HUES6 (cell line): ENCODE measurements at regions not wholly inside any gene's neighbourhood (a gene's known extent, or its start where the extent isn't known, plus 50 kb on each side); places are given as distances from the start of the nearest gene placed in this dataset.

Experiments used
- H3K27ac ChIP-seq: 2 replicates; pipeline ENCODE4 v1.7.0; 2013; ENCODE audit warnings: low read depth, mild to moderate bottlenecking, low read length, inconsistent platforms
- H3K27me3 ChIP-seq: 2 replicates; pipeline ENCODE4 v1.6.1; 2013; ENCODE audit warnings: low read length; ENCODE audit not compliant: control insufficient read depth, insufficient read depth
- H3K36me3 ChIP-seq: 2 replicates; pipeline ENCODE4 v1.6.1; 2013; ENCODE audit warnings: low read length; ENCODE audit not compliant: control insufficient read depth, insufficient read depth
- H3K4me1 ChIP-seq: 2 replicates; pipeline ENCODE4 v1.6.1; 2013; ENCODE audit warnings: low read length; ENCODE audit not compliant: control insufficient read depth, insufficient read depth
- H3K4me3 ChIP-seq: 2 replicates; pipeline ENCODE4 v1.5.1; 2013; ENCODE audit warnings: low read depth, low read length
- H3K9ac ChIP-seq: one replicate; pipeline ENCODE4 v1.6.1; 2013; ENCODE audit warnings: mild to moderate bottlenecking, low read length
- H3K9me3 ChIP-seq: 2 replicates; pipeline ENCODE4 v1.6.1; 2013; ENCODE audit warnings: low read depth, low read length; ENCODE audit not compliant: control insufficient read depth, insufficient read depth

DNA sequence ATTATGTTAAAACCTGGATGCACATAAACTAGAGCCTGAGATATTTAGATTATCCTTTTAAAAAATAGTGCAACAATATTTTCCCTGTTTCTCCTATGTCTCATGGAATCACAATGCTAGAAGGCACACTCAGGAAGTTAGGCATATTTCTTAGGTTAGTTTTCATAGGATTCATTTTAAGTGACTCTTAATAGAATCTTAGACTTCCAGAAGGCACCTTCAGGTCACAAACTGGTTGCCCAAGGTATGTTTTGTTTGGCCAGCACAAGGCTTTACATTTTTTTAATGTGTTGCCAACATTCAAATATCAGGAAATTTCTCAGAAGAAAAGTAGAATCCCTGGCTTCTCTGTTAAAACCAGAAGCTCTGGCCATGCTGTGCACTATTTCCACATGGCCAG is 129.3 kb downstream of the LNPK start:
- Histone ChIP-seq H3K27me3 (no peaks in the 10 kb centered on the region), H3K9ac (no peak overlapping the region), H3K4me1 (no peaks in the 10 kb centered on the region)

GRCh38 chr2:175872005-175872348 is 130.1 kb downstream of the LNPK start:
- Histone ChIP-seq H3K4me3 (no peak overlapping the region), H3K36me3 (no peaks in the 10 kb centered on the region), H3K27ac (no peak overlapping the region), H3K27me3 (no peaks in the 10 kb centered on the region), H3K4me1 (no peaks in the 10 kb centered on the region), H3K9ac (no peak overlapping the region), H3K9me3 (no peaks in the 10 kb centered on the region)

More for the DNA sequence above, 129.3 kb downstream of the LNPK start:
- H3K27ac ChIP-seq: no peak overlapping the region
- H3K36me3 ChIP-seq: no peaks in the 10 kb centered on the region
- no peaks in the 10 kb centered on the region for H3K9me3 ChIP-seq
- no peak overlapping the region for H3K4me3 ChIP-seq

GRCh38 chr2:175871331-175872004 is 130.6 kb downstream of the LNPK start:
- Histone ChIP-seq H3K9me3 (no peaks in the 10 kb centered on the region), H3K4me1 (no peaks in the 10 kb centered on the region), H3K36me3 (no peaks in the 10 kb centered on the region), H3K27me3 (no peaks in the 10 kb centered on the region), H3K9ac (no peak overlapping the region), H3K4me3 (no peak overlapping the region), H3K27ac (no peak overlapping the region)

GRCh38 chr2:175865716-175866115 is 136.4 kb downstream of the LNPK start:
- Histone ChIP-seq H3K27me3 (no peaks in the 10 kb centered on the region), H3K4me3 (no peak overlapping the region)

DNA sequence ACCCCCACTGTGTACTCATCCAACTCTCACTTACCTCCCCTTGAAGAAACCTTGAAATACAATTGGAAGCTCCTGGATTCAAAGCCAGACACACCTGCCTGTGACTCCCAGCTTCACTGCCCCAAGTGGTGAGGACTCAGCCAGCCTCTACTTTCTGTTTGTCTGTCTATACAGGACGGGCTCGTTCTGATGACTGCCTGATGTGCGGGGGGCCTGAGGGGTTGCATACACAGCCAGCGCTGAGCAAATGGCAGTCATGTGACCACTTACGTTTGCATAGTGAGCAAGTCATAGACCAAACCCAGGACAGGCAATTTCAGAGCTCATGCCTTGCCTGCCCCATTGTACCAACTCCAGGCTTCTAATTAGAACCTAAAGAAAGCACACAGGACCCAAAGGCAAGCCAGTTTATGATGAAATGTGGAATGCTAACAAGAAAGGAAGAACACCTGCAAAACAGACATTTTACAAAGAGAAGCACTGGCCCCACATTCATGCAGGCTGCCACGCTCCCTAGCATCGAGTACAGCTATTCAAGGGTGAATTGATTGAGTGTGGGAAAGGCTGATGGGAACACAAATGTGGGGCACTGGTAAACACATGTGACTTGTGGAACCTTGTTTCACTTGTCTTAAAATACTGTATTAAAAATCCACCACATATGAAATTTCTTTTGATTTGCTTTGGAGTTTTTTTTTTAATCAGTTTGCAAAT is 137.8 kb downstream of the LNPK start:
- Histone ChIP-seq H3K36me3 (no peaks in the 10 kb centered on the region), H3K4me1 (no peaks in the 10 kb centered on the region), H3K9me3 (no peaks in the 10 kb centered on the region), H3K27ac (no peak overlapping the region), H3K4me3 (no peak overlapping the region), H3K9ac (no peak overlapping the region), H3K27me3 (no peaks in the 10 kb centered on the region)

More at GRCh38 chr2:175865716-175866115, 136.4 kb downstream of the LNPK start:
- no peak overlapping the region for H3K9ac ChIP-seq
- H3K4me1 ChIP-seq: no peaks in the 10 kb centered on the region
- H3K36me3 ChIP-seq: no peaks in the 10 kb centered on the region
- no peak overlapping the region for H3K27ac ChIP-seq
- H3K9me3 ChIP-seq: no peaks in the 10 kb centered on the region

GRCh38 chr2:175861958-175862357 is 140.1 kb downstream of the LNPK start:
- Histone ChIP-seq H3K4me3 (no peak overlapping the region), H3K9me3 (no peaks in the 10 kb centered on the region)

DNA sequence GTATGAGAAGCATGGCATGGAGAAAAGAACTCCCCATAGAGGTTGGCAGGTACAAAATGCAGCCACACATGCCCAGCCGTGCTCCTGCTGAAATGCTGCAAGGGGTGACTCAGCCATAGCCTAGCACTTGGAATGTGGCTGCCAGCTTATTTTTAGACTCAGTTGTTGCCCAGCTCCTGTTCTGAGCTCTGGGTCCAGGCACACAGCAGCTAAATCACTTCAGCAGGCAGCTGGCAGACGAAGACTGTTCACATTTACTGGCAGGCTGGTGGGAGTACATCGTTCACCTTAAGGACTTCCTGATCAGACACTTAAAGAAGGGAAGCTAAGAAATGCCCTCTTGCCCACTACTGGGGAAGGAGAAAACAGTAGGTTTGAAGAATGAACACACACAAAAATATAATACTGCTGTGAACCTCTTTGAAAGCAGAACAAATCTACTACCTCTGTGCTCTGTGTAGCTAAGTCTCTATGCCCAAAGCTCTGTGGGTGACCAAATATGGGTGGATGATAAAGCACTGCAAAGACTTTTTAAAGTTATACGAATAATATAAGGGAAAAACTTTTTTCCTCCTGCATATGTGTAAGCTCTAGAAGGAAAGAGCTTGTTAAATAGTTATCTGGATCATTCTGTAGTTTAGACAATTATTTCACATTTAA is 146.1 kb downstream of the LNPK start:
- Histone ChIP-seq H3K9me3 (no peaks in the 10 kb centered on the region), H3K27ac (no peak overlapping the region), H3K4me1 (peaks cover 22% of the 10 kb centered on the region), H3K27me3 (no peaks in the 10 kb centered on the region), H3K9ac (no peak overlapping the region), H3K36me3 (no peaks in the 10 kb centered on the region), H3K4me3 (no peak overlapping the region)

More at GRCh38 chr2:175861958-175862357, 140.1 kb downstream of the LNPK start:
- no peaks in the 10 kb centered on the region for H3K4me1 ChIP-seq
- H3K27me3 ChIP-seq: no peaks in the 10 kb centered on the region
- no peak overlapping the region for H3K27ac ChIP-seq
- H3K9ac ChIP-seq: no peak overlapping the region
- H3K36me3 ChIP-seq: no peaks in the 10 kb centered on the region

DNA sequence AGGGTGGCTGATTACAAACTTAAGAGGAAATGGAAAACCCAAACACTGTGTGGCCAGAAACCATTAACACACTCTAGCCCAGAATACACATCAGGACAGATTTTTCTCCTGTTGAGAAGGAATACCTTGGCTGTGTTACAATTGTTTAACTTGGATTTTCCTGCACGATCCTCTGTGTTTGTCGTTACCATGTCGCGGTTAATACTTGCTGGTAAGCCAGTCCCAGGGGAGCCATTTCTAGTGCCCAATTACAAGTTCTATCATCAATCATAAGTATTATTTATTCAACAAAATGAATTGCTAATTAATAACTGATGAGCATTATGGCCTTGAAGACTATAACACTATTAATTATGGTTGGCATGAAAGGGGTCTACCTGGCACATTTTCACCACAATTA is 146.8 kb downstream of the LNPK start:
- no peaks in the 10 kb centered on the region for H3K36me3 ChIP-seq
- peaks cover 22% of the 10 kb centered on the region for H3K4me1 ChIP-seq
- H3K4me3 ChIP-seq: no peak overlapping the region
- no peaks in the 10 kb centered on the region for H3K27me3 ChIP-seq
- no peak overlapping the region for H3K27ac ChIP-seq
- no peaks in the 10 kb centered on the region for H3K9me3 ChIP-seq
- H3K9ac ChIP-seq: no peak overlapping the region

- Histone ChIP-seq H3K4me1 (peaks cover 22% of the 10 kb centered on the region), H3K9ac (no peak overlapping the region), H3K36me3 (no peaks in the 10 kb centered on the region), H3K4me3 (no peak overlapping the region), H3K27ac (no peak overlapping the region), H3K9me3 (no peaks in the 10 kb centered on the region), H3K27me3 (no peaks in the 10 kb centered on the region)
Observed at GRCh38 chr2:175854665-175855064, 147.4 kb downstream of the LNPK start.

DNA sequence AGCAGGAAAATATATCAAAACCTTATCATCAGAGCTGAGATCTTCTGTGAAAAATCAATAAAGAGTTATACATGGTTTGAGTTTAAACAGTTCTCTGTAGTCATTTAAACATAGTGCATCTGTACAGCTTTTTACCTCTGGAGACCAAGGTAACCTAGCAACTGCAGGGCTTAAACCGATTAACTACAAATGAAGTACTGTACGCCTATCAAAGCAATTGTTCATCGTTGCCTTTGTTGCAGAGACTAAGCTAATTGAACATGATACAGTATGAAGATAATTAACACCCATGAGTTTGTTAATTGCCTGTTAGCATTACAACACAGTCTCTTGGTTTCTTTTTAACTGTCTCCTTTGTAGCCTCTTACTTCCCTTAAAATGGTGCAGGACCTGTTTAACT is 147.9 kb downstream of the LNPK start:
- H3K27me3 ChIP-seq: no peaks in the 10 kb centered on the region
- peaks cover 22% of the 10 kb centered on the region for H3K4me1 ChIP-seq

GRCh38 chr2:175853616-175853890 is 148.5 kb downstream of the LNPK start:
- H3K4me3 ChIP-seq: no peak overlapping the region
- H3K27ac ChIP-seq: no peak overlapping the region
- no peak overlapping the region for H3K9ac ChIP-seq
- no peaks in the 10 kb centered on the region for H3K9me3 ChIP-seq
- H3K4me1 ChIP-seq: peaks cover 22% of the 10 kb centered on the region
- H3K36me3 ChIP-seq: no peaks in the 10 kb centered on the region
- H3K27me3 ChIP-seq: no peaks in the 10 kb centered on the region

More for the DNA sequence above, 147.9 kb downstream of the LNPK start:
- H3K9ac ChIP-seq: no peak overlapping the region
- no peak overlapping the region for H3K4me3 ChIP-seq
- H3K9me3 ChIP-seq: no peaks in the 10 kb centered on the region
- no peaks in the 10 kb centered on the region for H3K36me3 ChIP-seq
- no peak overlapping the region for H3K27ac ChIP-seq
